Activated CD8-positive, alpha-beta T cell treated with anti-CD3 and anti-CD28 coated beads, Interleukin-2, amount 10 ng/mL, durations not matched to agents 7 days and 5 days (primary cell): ENCODE measurements at regions not wholly inside any gene's neighbourhood (a gene's known extent, or its start where the extent isn't known, plus 50 kb on each side); places are given as distances from the start of the nearest gene placed in this dataset.

Experiments
- ATAC-seq: fragments of 150-1000 bp; cut with Tn5 transposase; one replicate; pipeline ENCODE4 v1.10.0; 2021; ENCODE audit warnings: moderate library complexity
- CTCF ChIA-PET: fragments of 350-600 bp; sonication (Branson Sonifier 250); formaldehyde crosslinking; loops from one replicate; lab custom pipeline; 2021; ENCODE audit warnings: antibody characterized with exemption; lab: Charles Lee
- POLR2A ChIA-PET: fragments of 350-600 bp; sonication (Branson Sonifier 250); formaldehyde crosslinking; loops from one replicate; lab custom pipeline; 2021; ENCODE audit warnings: antibody characterized with exemption; lab: Charles Lee
- DNase-seq: peaks from one replicate; pipeline ENCODE4 v3.0.0-alpha.2; 2020
- H3K27ac Mint-ChIP-seq: one replicate; pipeline ENCODE4 v1.8.0; 2021; ENCODE audit warnings: mild to moderate bottlenecking, mixed read lengths
- H3K27me3 Mint-ChIP-seq: one replicate; pipeline ENCODE4 v1.8.0; 2021; ENCODE audit warnings: low read depth, mixed read lengths
- H3K36me3 Mint-ChIP-seq: one replicate; pipeline ENCODE4 v1.8.0; 2021; ENCODE audit warnings: low read depth, mixed read lengths
- H3K4me1 Mint-ChIP-seq: one replicate; pipeline ENCODE4 v1.8.0; 2021; ENCODE audit warnings: low read depth, mixed read lengths
- H3K4me3 Mint-ChIP-seq: one replicate; pipeline ENCODE4 v1.8.0; 2021; ENCODE audit warnings: mild to moderate bottlenecking, mixed read lengths
- H3K9me3 Mint-ChIP-seq: one replicate; pipeline ENCODE4 v1.8.0; 2022; ENCODE audit warnings: mixed read lengths; ENCODE audit not compliant: insufficient read depth

DNA sequence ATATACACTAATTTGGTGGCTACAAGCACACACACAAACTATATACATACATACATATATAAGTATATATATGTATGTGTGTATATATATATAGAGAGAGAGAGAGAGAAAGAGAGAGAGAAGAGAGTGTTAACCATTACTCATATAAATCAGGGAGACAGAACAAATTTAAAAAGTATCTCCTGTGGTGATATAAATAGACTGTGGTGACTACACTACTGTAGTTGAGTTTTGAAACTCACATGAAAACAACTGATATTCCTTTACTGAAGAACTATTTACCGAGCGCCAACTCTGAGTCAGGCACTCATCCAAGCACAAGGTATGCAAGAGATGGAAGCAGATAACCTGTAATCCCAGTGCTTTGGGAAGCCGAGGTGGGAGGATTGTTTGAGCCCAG is 67.3 kb upstream of the ANO6 start:
- ATAC-seq (no peak), DNase-seq (no peak)
- peaks cover 12% of the 10 kb centered on the region for H3K9me3 Mint-ChIP-seq
- H3K27ac Mint-ChIP-seq, result no peak overlapping the region
- no peaks in the 10 kb centered on the region for H3K36me3 Mint-ChIP-seq
- H3K4me3 Mint-ChIP-seq, result no peak overlapping the region
- ChIA-PET CTCF (no interaction called here), POLR2A (no interaction called here)
- H3K27me3 Mint-ChIP-seq, result no peaks in the 10 kb centered on the region
- H3K4me1 Mint-ChIP-seq, result no peaks in the 10 kb centered on the region

DNA sequence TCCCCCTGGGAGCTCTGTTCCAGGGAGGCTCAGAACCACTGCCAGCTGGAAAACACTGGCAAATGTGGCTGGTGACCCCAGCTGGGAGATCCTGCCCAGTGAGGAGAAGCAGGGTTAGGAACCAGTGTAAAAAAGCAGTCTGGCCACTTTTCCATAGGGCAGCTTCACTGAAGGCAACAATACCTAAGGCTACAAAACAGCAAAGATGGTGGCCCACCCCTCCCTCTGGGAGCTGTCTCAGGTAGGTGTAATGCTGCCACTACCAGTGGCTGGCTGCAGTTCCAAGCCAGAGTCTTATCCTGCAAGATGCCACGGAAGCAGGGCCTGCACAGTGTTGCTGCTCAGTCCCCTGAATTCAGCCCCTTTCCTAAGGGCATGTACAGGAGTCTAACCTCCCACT is 50.6 kb upstream of the ANO6 start:
- Mint-ChIP-seq H3K27ac (no peak overlapping the region), H3K4me3 (no peak overlapping the region), H3K27me3 (peaks cover 25% of the 10 kb centered on the region), H3K4me1 (no peaks in the 10 kb centered on the region), H3K36me3 (no peaks in the 10 kb centered on the region), H3K9me3 (no peaks in the 10 kb centered on the region)
- no peak for ATAC-seq
- POLR2A ChIA-PET, result interaction anchor here (0.6 kb wide), 1 partner anchor 1400 kb away, joined by 5 read pairs; no protein-coding TSS in a partner anchor
- DNase-seq, result no peak
- CTCF ChIA-PET, result interaction anchor here (0.6 to 1.3 kb wide), 2 partner anchors 52 to 379 kb away, joined by 3 read pairs; no protein-coding TSS in a partner anchor

DNA sequence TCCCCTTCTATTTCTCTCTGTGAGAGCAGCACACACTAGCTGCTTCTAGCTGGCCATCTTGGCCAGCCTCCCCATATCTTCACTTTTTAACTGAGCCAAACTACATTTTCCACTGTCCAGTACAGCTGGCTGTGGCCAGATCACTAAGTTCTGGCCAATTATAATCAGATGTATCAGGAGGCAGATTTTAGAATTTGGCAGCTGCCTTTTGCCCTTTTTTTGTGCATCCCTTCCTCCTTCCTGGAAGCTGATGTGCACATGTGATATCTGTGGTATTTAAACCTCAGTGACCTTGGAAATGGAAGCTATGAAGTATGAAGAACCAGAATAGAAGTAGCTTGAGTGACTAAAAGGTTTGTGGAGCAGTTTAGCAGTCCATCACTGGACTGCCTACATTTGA is 49.8 kb upstream of the ANO6 start:
- CTCF ChIA-PET, result interaction anchor here (0.7 kb wide), 1 partner anchor 49 kb away, joined by 3 read pairs; the partner anchor contains the start of gene ANO6
- DNase-seq (no peak), ATAC-seq (no peak)
- no peaks in the 10 kb centered on the region for H3K9me3 Mint-ChIP-seq
- no peak overlapping the region for H3K27ac Mint-ChIP-seq
- H3K4me3 Mint-ChIP-seq, result no peak overlapping the region
- POLR2A ChIA-PET, result no interaction called here
- H3K36me3 Mint-ChIP-seq, result no peaks in the 10 kb centered on the region
- H3K27me3 Mint-ChIP-seq, result peaks cover 20% of the 10 kb centered on the region
- H3K4me1 Mint-ChIP-seq, result no peaks in the 10 kb centered on the region
